GM21381 (cell line): ENCODE measurements at regions not wholly inside any gene's neighbourhood (a gene's known extent, or its start where the extent isn't known, plus 50 kb on each side); places are given as distances from the start of the nearest gene placed in this dataset.
"Not testable (repeated sequence)": the region's sequence is repeated elsewhere in the genome, so short reads cannot be mapped to it uniquely, and the experiment has no call there.

ENCODE experiments used
- ATAC-seq: cut with Tn5 transposase; IDR thresholded peaks from one replicate; pipeline ENCODE4 v1.9.1; 2021; ENCODE audit warnings: mild to moderate bottlenecking, moderate library complexity; ENCODE audit not compliant: unreplicated experiment

DNA sequence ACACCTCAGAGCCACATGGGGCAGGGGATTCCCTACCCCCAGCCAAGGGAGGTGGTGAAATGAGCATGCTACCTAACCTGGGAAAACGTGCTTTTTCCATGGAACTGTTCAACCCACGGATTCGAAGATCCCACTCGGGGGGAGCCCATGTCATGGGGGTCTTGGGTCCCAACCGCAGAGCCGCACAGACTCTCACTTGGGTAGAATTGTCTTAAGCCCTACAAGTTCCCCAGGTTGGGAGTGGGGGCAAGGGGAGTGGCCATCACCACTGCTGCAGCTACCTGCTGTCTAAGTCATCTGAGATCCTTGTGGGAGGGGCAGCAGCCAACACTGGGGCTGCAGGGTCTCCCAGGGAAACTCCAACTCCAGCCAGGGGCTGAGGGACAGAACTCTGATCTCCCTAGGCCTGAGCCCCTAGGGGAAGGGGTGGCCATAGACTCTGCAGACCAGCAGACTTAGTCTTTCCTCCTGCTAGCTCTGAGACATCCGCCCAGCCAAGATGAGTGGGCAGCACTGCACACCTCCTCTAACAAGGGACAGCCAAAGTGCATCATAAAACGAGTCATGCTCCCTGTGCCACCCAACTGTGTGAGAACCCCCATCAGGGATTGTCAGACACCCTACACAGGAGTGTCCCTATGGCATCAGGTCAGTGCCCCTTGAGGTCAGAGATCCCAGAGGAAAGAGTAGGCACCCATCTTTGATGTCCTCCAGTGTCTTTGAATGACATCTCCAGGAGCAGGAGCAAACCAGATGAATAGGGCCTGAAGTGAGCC, 610.4 kb upstream of the SLITRK6 start:
- no peak for ATAC-seq

DNA sequence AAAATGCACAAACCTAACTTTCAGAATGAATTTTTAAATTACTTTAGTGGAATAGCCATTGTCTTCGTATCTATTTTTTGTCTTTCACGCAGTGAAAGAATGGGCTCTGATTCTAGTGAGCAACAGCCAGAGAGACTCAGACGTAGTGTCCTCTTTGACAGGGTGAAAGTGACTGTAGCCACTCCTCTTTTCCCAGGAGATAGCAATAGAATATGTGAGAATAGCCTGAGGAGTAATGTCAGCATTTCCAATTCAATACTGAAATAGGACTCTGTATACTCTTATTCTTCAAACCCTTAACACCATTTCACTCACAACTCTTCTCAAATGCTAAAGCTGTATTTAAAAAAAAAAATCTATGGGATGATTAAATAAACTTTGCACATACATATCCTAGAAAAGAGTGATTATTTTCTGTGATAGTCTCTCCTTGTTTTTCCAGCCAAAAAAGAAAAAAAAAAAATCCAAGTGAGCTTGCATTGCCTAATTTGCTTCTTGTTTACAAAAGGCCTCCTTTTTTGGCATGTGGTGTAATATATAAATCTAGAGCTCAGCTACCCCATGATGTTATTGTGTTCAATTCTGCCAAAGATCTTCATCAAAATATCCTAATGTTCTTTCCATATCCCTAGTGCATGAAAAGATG, 626.1 kb upstream of the SLITRK6 start:
- ATAC-seq: no peak

DNA sequence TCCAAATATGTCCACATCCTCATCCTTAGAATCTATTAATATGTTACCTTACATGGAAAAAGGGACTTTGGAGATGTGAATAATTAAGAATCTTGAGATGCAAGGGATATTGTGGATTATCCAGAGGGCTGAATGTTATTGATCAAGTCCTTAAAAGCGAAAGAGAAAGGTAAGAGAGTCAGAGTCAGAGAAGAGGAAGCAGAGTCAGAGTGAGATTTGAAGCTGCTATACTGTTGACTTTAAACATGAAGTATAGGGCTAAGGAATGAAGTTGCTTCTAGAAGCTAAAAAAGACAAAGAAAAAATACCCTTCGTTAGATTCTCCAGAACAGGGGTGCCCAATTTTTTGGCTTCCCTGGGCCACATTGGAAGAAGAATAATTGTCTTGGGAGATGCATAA, 627.2 kb upstream of the SLITRK6 start:
- no peak for ATAC-seq

DNA sequence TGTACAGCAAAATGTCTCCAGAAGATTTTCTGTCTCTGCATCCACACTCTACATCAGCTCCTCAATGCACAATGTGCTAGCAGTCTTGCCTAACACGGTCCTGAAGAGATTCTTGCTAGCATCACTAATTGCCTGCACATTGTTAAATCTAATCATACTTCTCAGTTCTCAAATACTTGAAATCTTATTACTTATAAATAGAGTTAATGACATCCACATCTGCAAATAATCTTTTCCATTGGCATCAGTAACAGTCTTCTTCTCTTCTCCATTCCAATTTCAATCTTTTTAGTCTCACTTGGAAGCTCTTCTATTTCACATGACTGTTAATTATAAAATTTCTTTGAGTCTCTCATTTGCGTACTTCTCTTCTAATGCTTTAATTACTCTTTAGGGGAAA, 630.5 kb upstream of the SLITRK6 start:
- ATAC-seq: no peak

DNA sequence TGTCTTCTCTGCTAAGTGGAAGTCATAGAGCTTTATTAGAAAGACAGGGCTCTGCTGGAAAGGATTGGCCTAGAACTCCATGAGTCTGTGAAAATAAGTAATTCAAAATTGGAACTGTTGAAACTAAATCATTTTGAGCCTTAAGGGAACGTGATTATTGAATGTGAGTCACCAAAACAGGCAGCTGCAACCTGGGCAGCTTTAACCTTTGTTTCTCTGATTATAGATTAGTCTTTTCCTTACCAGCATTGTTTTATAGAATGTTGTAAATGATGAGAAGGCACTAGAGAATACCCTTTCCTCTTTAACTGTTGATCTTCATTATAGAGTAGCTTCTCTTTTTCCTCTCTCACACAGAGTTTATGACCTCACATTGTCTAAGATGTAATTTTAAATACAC, 638.8 kb upstream of the SLITRK6 start:
- no peak for ATAC-seq

- ATAC-seq: no peak
Measured at GRCh38 chr13:86445206-86445605, 646.0 kb upstream of the SLITRK6 start.

- no peak for ATAC-seq
Measured at GRCh38 chr13:86445672-86446071, 646.5 kb upstream of the SLITRK6 start.

- ATAC-seq: no peak
Measured at GRCh38 chr13:86446311-86446710, 647.1 kb upstream of the SLITRK6 start.

DNA sequence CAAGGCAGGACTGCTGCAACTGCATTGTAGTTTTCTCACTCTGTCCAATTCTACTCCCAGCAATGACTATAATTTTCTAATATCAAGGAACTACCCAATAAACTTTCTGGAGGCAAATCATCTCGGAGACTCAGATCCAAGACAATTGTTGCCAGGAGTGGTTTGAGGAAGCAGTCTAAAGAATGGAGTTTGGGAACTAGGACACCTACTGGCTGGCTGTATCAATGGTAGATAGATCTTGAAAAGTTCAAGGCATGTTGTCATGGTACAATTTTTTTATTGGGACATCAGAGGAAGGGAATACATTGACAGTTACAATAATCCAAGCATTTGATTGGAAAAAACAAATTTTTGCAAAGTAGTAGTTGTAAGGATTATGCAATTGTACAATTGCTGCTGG, 648.3 kb upstream of the SLITRK6 start:
- ATAC-seq: no peak

GRCh38 chr13:86462011-86462410, 662.8 kb upstream of the SLITRK6 start:
- ATAC-seq: no peak

DNA sequence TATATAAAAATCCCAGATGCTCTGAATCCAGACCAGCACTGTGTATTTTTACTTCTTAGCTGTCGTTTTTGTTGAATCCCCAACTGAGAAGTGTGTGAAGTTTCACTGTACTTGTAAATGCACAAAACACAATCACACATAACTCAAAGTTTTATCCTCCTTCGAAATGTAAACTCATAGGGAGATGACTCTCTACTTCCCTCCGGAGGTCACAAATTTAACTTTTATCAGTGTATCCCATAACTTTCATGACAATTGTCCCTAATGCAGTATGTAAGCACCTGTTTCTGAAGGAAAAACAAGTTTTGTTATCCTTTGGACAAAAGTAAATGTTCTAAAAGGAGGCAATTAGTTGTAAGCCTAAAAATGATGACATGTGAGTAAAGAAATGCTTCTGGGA, 665.0 kb upstream of the SLITRK6 start:
- ATAC-seq: no peak

DNA sequence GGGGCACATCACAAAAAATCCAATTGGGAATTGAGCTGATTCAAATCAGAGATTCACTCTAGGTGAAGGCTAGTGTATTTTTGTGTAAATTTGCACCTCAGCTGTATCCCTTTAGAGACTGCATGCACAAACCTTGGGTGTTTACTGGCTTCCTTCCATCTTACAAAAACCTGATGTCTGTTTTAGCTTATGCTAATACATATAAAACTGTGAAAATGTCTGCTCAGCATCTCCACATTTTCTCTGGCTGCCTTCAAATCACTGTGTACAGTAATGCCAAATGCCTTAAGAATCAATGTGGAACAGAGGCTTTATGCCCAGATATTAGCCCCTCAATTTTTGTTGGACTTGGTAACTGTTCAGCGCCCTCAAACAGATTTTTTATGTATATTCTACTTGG, 675.8 kb upstream of the SLITRK6 start:
- ATAC-seq: no peak

DNA sequence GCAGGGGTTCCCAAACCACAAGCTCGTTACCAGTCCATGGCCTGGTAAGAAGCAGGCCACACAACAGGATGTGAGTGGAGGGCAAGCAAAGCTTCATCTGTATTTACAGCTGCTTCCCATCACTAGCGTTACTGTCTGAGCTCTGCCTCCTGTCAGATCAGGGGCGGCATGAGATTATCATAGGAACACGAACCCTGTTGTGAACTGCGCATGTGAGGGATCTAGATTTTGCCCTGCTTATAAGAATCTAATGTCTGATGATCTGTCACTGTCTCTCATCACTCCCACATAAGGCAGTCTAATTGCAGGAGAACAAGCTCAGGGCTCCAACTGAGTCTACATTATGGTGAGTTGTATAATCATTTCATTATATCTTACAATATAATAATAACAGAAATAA, 677.4 kb upstream of the SLITRK6 start:
- no peak for ATAC-seq

GRCh38 chr13:86486582-86486981, 687.4 kb upstream of the SLITRK6 start:
- no peak for ATAC-seq

- no peak for ATAC-seq
Measured at GRCh38 chr13:86491121-86491520, 691.9 kb upstream of the SLITRK6 start.

DNA sequence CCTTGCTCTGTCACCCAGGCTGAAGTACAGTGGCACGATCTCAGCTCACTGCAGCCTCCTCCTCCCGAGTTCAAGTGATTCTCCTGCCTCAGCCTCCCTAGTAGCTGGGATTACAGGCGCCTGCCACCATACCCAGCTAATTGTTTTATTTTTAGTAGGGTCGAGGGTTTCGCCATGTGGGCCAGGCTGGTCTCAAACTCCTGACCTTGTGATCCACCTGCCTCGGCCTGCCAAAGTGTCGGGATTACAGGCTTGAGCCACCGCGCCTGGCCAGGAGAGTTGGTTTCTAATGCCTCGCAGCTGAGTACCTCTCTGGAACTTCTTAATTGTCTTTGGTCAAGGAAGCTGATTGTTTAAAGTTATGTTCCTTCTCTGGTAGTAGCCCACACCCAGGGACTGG, 702.7 kb upstream of the SLITRK6 start:
- not testable (repeated sequence) for ATAC-seq

- no peak for ATAC-seq
Measured at GRCh38 chr13:86510792-86511191, 711.6 kb upstream of the SLITRK6 start.

GRCh38 chr13:86541461-86541860, 742.2 kb upstream of the SLITRK6 start:
- ATAC-seq: no peak

- ATAC-seq: no peak
Measured at GRCh38 chr13:86554066-86554465, 754.8 kb upstream of the SLITRK6 start.

GRCh38 chr13:86559901-86560300, 760.7 kb upstream of the SLITRK6 start:
- ATAC-seq: no peak

DNA sequence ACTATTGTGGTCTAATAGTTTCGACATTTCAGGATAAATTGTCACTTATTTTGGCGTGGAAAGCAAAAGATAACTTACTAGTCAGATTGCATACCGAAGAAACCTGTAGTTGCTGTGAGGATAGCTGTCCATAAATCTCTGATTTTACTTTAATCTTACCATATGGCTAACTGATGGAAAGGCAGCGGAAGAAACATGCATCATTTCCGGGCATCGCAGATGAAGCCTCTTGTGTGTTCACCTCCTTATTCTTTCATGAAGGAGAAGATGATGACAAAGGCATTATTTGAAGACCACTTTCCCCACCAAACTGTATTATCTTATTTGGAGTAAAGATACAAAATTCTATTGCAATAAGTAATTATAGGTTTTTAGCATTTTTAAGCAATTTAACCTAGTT, 763.6 kb upstream of the SLITRK6 start:
- no peak for ATAC-seq

DNA sequence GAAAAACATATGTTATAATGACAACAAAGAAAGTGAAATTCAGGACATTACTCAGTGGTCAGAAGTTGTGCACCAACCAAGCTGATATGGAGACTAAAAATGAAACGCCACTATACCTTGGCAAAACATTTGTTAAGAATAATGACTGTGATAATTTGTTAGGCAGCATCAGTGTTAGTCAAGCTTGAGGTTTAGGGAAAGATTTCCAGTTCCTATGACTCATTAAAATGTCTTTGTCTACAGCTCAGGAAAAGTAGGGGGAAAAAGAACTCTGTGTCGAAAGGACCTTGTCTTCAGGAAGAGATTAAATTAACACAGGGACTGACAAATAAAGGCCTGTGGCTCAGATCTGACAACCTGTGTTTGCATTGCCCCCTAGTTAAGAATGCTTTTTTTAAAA, 764.1 kb upstream of the SLITRK6 start:
- no peak for ATAC-seq

- ATAC-seq: no peak
Measured at GRCh38 chr13:86567119-86567518, 767.9 kb upstream of the SLITRK6 start.
